KMS-11 (cell line): ENCODE measurements at regions not wholly inside any gene's neighbourhood (a gene's known extent, or its start where the extent isn't known, plus 50 kb on each side); places are given as distances from the start of the nearest gene placed in this dataset.

ENCODE experiments used
- H2AFZ ChIP-seq: fragments of 200-600 bp; sonication (generic); 2 replicates; pipeline ENCODE4 v1.6.1; 2016; ENCODE audit warnings: antibody characterized with exemption, mixed run types, low read depth
- H3K27ac ChIP-seq: fragments of 200-600 bp; sonication (generic); 2 replicates; pipeline ENCODE4 v1.6.1; 2016; ENCODE audit warnings: mild to moderate bottlenecking, mixed run types
- H3K27me3 ChIP-seq: fragments of 200-600 bp; sonication (generic); 2 replicates; pipeline ENCODE4 v1.6.1; 2017; ENCODE audit warnings: mild to moderate bottlenecking, low read depth, mixed run types, moderate library complexity; ENCODE audit not compliant: insufficient read depth
- H3K36me3 ChIP-seq: fragments of 200-600 bp; sonication (generic); 2 replicates; pipeline ENCODE4 v1.6.1; 2017; ENCODE audit warnings: mild to moderate bottlenecking, mixed run types; ENCODE audit not compliant: insufficient read depth
- H3K4me1 ChIP-seq: fragments of 200-600 bp; sonication (generic); 2 replicates; pipeline ENCODE4 v1.6.1; 2016; ENCODE audit warnings: mild to moderate bottlenecking, low read depth, mixed run types; ENCODE audit not compliant: poor library complexity, severe bottlenecking
- H3K4me2 ChIP-seq: fragments of 200-600 bp; sonication (generic); 2 replicates; pipeline ENCODE4 v1.7.0; 2016; ENCODE audit warnings: mild to moderate bottlenecking, mixed run types
- H3K4me3 ChIP-seq: fragments of 200-600 bp; sonication (generic); IDR thresholded peaks from 2 replicates; pipeline ENCODE4 v1.6.1; 2017; ENCODE audit warnings: low read depth, low read length, mixed read lengths; ENCODE audit not compliant: insufficient read depth
- H3K79me2 ChIP-seq: fragments of 200-600 bp; sonication (generic); 2 replicates; pipeline ENCODE4 v1.6.1; 2016; ENCODE audit warnings: low read depth, mixed run types; ENCODE audit not compliant: insufficient read depth
- H3K9ac ChIP-seq: fragments of 200-600 bp; sonication (generic); 2 replicates; pipeline ENCODE4 v1.6.1; 2016; ENCODE audit warnings: mild to moderate bottlenecking, mixed run types
- H4K20me1 ChIP-seq: fragments of 200-600 bp; sonication (generic); 2 replicates; pipeline ENCODE4 v1.6.1; 2016; ENCODE audit warnings: mild to moderate bottlenecking, mixed run types; ENCODE audit not compliant: insufficient read depth
- TF ChIP-seq, protein P1 (sequence below): fragments of 200-600 bp; sonication (generic); conservative IDR thresholded peaks from 2 replicates; pipeline ENCODE4 v1.6.1; 2017; ENCODE audit warnings: low read depth, mild to moderate bottlenecking, antibody characterized with exemption, low read length, moderate library complexity, mixed read lengths

- no peaks in the 10 kb centered on the region for H3K79me2 ChIP-seq
- H3K27me3 ChIP-seq = no peaks in the 10 kb centered on the region
- no peaks in the 10 kb centered on the region for H3K36me3 ChIP-seq
- no peaks in the 10 kb centered on the region for H4K20me1 ChIP-seq
- no peaks in the 10 kb centered on the region for H3K4me1 ChIP-seq
- no peak overlapping the region for H3K4me3 ChIP-seq
- no peak overlapping the region for H3K9ac ChIP-seq
- no peak overlapping the region for H3K27ac ChIP-seq
- no peak overlapping the region for H3K4me2 ChIP-seq
- TF ChIP-seq, protein P1, sequence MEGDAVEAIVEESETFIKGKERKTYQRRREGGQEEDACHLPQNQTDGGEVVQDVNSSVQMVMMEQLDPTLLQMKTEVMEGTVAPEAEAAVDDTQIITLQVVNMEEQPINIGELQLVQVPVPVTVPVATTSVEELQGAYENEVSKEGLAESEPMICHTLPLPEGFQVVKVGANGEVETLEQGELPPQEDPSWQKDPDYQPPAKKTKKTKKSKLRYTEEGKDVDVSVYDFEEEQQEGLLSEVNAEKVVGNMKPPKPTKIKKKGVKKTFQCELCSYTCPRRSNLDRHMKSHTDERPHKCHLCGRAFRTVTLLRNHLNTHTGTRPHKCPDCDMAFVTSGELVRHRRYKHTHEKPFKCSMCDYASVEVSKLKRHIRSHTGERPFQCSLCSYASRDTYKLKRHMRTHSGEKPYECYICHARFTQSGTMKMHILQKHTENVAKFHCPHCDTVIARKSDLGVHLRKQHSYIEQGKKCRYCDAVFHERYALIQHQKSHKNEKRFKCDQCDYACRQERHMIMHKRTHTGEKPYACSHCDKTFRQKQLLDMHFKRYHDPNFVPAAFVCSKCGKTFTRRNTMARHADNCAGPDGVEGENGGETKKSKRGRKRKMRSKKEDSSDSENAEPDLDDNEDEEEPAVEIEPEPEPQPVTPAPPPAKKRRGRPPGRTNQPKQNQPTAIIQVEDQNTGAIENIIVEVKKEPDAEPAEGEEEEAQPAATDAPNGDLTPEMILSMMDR = no peak
- H2AFZ ChIP-seq = no peak overlapping the region
These were observed 167.4 kb downstream of the TOX3 start for GRCh38 chr16:52379551-52379950.

DNA sequence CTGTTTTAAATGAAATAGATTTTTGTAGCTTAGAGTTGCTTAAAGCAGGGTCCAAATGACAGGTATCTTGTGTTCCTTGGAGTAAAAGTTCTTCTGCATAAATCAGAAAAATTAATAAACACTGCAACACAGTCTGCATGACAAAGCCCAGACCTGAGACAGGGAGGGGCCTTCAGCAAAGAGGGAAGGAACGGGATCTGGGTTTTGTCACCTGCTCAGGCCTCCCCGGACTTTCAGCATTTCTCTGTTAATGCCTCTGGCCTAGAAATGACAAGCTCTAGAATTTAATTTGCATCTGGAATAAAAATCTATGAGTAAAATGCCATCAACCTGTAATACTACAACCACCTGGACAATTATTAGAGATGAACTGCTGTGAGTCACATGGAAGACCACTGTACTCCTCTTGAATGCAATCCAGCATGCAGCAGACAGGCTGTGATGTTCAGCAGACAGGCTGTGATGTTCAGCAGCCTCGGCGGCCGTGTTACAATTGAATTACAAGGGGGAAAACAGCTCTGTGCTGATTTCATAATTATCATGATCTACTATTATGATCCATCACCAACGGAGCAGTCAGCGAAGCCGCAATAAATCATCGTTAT lies 170.2 kb downstream of the TOX3 start:
- Histone ChIP-seq H3K36me3 (no peaks in the 10 kb centered on the region), H3K4me2 (no peak overlapping the region), H3K4me3 (no peak overlapping the region), H3K4me1 (no peaks in the 10 kb centered on the region), H3K79me2 (no peaks in the 10 kb centered on the region), H3K9ac (no peak overlapping the region), H3K27ac (no peak overlapping the region), H4K20me1 (no peaks in the 10 kb centered on the region), H2AFZ (no peak overlapping the region), H3K27me3 (no peaks in the 10 kb centered on the region)
- TF ChIP-seq, protein P1 = no peak

GRCh38 chr16:52372313-52372712 lies 174.6 kb downstream of the TOX3 start:
- Histone ChIP-seq H3K4me2 (no peak overlapping the region), H2AFZ (no peak overlapping the region), H3K27me3 (no peaks in the 10 kb centered on the region), H4K20me1 (no peaks in the 10 kb centered on the region), H3K9ac (no peak overlapping the region), H3K79me2 (no peaks in the 10 kb centered on the region), H3K4me1 (no peaks in the 10 kb centered on the region), H3K36me3 (no peaks in the 10 kb centered on the region), H3K4me3 (no peak overlapping the region), H3K27ac (no peak overlapping the region)
- TF ChIP-seq, protein P1 = no peak

DNA sequence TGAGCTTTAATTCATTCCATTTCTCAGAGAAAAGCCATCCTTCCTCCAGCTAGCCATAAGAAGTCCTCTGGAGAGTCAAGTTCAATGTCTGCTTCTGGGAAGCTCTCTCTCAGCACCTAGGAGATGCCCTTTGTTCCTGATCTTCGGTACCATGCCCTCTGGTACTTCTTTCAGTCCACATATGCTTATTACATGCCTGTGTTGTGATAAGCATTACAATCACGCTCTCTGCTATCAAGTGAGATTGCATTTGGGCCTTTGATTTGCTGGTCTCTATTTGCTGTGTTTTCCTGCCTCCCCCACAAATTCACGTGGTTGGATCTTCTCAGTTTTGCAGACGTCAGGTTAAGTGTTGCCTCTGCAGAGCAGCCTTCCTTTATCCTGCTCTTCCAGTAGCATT lies 178.1 kb downstream of the TOX3 start:
- Histone ChIP-seq H3K27ac (no peak overlapping the region), H3K4me1 (no peaks in the 10 kb centered on the region), H4K20me1 (no peaks in the 10 kb centered on the region), H3K4me3 (no peak overlapping the region), H3K4me2 (no peak overlapping the region), H2AFZ (no peak overlapping the region), H3K79me2 (no peaks in the 10 kb centered on the region), H3K27me3 (no peaks in the 10 kb centered on the region), H3K36me3 (no peaks in the 10 kb centered on the region), H3K9ac (no peak overlapping the region)
- TF ChIP-seq, protein P1 = no peak
